ENCODE measurements at regions not wholly inside any gene's neighbourhood (a gene's known extent, or its start where the extent isn't known, plus 50 kb on each side); places are given as distances from the start of the nearest gene placed in this dataset.

GRCh38 chr5:68804343-68804742 is 289.5 kb upstream of the SLC30A5 start:
- TF ChIP-seq CTCF (conservative IDR thresholded peaks at IDR 0.05; ENCODE audit: low read length), result no peak
- no peak for TF ChIP-seq EZH2phosphoT487 (IDR thresholded peaks at IDR 0.05; ENCODE audit: borderline replicate concordance, low read depth, low read length)
